Thyroid gland (tissue), 4 donors: ENCODE measurements at regions not wholly inside any gene's neighbourhood (a gene's known extent, or its start where the extent isn't known, plus 50 kb on each side); places are given as distances from the start of the nearest gene placed in this dataset.

Experiments
- POLR2A ChIP-seq, 2 donors: fragments of 450-650 bp; IDR thresholded peaks; one replicate each; pipeline ENCODE4 v1.6.1; 2017; ENCODE audit warnings: antibody characterized with exemption in 2 of 2, mild to moderate bottlenecking in 2 of 2, moderate library complexity in 1 of 2
- TF ChIP-seq, protein P1 (sequence below), 6 experiments: fragments of 200-600 bp in 3 of 6; fragments of 450-650 bp in 3 of 6; sonication (generic) in 3 of 6; IDR thresholded peaks; one replicate each; pipeline ENCODE4 v1.5.1; 2016 to 2019; ENCODE audit warnings: antibody characterized with exemption in 6 of 6, mild to moderate bottlenecking in 2 of 6, inconsistent platforms in 1 of 6, moderate library complexity in 1 of 6

DNA sequence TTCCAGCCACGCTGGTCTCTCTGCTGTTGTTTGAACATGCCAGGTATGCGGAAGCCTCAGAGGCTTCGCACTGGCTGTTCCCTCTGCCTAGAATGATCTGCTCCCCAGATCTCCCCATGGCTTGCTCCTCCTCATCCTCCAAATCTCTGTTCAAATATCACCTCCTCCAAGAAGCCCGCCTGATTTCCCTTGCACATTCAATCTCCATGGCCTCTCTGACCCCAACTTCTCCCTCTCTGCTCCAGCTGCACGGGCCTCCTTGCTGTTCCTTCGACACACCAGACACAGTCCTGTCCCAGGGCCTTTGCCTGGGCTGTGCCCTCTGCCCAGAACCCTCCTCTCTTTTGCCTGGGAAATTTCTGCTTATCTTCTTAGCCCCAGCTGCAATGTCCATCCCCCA, 52.5 kb upstream of the PTPRS start:
- TF ChIP-seq, protein P1, sequence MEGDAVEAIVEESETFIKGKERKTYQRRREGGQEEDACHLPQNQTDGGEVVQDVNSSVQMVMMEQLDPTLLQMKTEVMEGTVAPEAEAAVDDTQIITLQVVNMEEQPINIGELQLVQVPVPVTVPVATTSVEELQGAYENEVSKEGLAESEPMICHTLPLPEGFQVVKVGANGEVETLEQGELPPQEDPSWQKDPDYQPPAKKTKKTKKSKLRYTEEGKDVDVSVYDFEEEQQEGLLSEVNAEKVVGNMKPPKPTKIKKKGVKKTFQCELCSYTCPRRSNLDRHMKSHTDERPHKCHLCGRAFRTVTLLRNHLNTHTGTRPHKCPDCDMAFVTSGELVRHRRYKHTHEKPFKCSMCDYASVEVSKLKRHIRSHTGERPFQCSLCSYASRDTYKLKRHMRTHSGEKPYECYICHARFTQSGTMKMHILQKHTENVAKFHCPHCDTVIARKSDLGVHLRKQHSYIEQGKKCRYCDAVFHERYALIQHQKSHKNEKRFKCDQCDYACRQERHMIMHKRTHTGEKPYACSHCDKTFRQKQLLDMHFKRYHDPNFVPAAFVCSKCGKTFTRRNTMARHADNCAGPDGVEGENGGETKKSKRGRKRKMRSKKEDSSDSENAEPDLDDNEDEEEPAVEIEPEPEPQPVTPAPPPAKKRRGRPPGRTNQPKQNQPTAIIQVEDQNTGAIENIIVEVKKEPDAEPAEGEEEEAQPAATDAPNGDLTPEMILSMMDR (IDR thresholded peaks at IDR 0.05), result no peak
- no peak for TF ChIP-seq POLR2A (IDR thresholded peaks at IDR 0.05)
